ENCODE measurements at regions not wholly inside any gene's neighbourhood (a gene's known extent, or its start where the extent isn't known, plus 50 kb on each side); places are given as distances from the start of the nearest gene placed in this dataset.

DNA sequence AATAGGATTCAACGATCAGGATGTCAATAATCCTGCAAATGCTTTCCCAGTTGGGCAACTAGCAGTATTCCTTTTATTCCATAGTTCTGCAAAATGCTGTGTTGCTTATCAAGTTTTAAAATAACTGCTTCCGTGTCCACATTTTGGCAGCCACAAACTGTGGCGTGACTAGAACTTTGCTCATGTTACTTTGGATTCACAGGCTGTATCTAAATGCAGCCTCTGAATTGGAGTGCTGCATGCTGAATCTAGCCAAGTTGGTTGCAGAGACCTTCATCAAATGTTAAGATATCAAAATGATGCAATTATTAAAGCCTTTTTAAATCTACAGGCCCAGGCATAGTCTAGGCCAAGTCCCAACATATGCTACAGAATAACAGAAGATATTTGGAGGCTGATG is 249.2 kb downstream of the NR2F1-AS1 start:
- no peak overlapping the region for H3K4me3 Mint-ChIP-seq
- H3K27me3 Mint-ChIP-seq, result no peaks in the 10 kb centered on the region
- no peaks in the 10 kb centered on the region for H3K36me3 Mint-ChIP-seq (ENCODE audit: low read depth)
- no peaks in the 10 kb centered on the region for H3K4me1 Mint-ChIP-seq
- no peaks in the 10 kb centered on the region for H3K9me3 Mint-ChIP-seq
- H3K27ac Mint-ChIP-seq, result no peak overlapping the region
- POLR2A ChIA-PET, result no interaction called here
- DNase-seq, result no peak
- CTCF ChIA-PET, result no interaction called here

DNA sequence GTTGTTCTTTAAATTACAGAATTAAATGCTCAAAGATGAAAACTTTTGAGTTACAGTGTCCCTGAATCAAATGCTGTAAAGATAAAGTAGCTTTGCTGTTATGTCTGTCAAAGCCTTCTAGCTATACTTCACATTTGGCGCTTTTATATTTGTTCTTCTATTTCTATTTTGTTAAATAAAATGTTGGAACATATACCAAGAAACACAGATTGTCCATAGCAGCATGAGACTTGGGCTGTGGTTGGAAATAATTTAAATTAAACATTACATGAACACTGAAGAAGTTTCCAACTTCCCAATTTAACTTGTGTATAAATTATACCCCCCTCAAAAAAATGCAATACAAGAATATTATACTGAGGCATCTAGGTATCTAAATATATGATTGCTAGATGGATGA is 249.8 kb downstream of the NR2F1-AS1 start:
- ChIA-PET POLR2A (no interaction called here), CTCF (no interaction called here)
- no peaks in the 10 kb centered on the region for H3K9me3 Mint-ChIP-seq
- no peaks in the 10 kb centered on the region for H3K36me3 Mint-ChIP-seq (ENCODE audit: low read depth)
- no peaks in the 10 kb centered on the region for H3K27me3 Mint-ChIP-seq
- H3K4me1 Mint-ChIP-seq, result no peaks in the 10 kb centered on the region
- no peak for DNase-seq
- no peak overlapping the region for H3K4me3 Mint-ChIP-seq
- no peak overlapping the region for H3K27ac Mint-ChIP-seq

GRCh38 chr5:93330506-93330905 is 250.5 kb downstream of the NR2F1-AS1 start:
- ChIA-PET CTCF (no interaction called here), POLR2A (no interaction called here)
- Mint-ChIP-seq H3K27me3 (no peaks in the 10 kb centered on the region), H3K36me3 (ENCODE audit: low read depth) (no peaks in the 10 kb centered on the region), H3K4me3 (no peak overlapping the region), H3K4me1 (no peaks in the 10 kb centered on the region), H3K9me3 (no peaks in the 10 kb centered on the region), H3K27ac (no peak overlapping the region)
- DNase-seq, result no peak

- no peak for DNase-seq
- H3K9me3 Mint-ChIP-seq, result no peaks in the 10 kb centered on the region
- no peak overlapping the region for H3K27ac Mint-ChIP-seq
- H3K4me3 Mint-ChIP-seq, result no peak overlapping the region
- H3K4me1 Mint-ChIP-seq, result no peaks in the 10 kb centered on the region
- H3K27me3 Mint-ChIP-seq, result no peaks in the 10 kb centered on the region
- CTCF ChIA-PET, result no interaction called here
- POLR2A ChIA-PET, result no interaction called here
- H3K36me3 Mint-ChIP-seq (ENCODE audit: low read depth), result no peaks in the 10 kb centered on the region
Measured at GRCh38 chr5:93329756-93330155, 251.3 kb downstream of the NR2F1-AS1 start.

GRCh38 chr5:93328833-93329232 is 252.2 kb downstream of the NR2F1-AS1 start:
- Mint-ChIP-seq H3K4me3 (no peak overlapping the region), H3K27me3 (no peaks in the 10 kb centered on the region), H3K27ac (no peak overlapping the region), H3K9me3 (no peaks in the 10 kb centered on the region), H3K4me1 (no peaks in the 10 kb centered on the region), H3K36me3 (ENCODE audit: low read depth) (no peaks in the 10 kb centered on the region)
- DNase-seq, result no peak
- ChIA-PET POLR2A (no interaction called here), CTCF (no interaction called here)

GRCh38 chr5:93327605-93328004 is 253.4 kb downstream of the NR2F1-AS1 start:
- ChIA-PET CTCF (no interaction called here), POLR2A (no interaction called here)
- no peaks in the 10 kb centered on the region for H3K4me1 Mint-ChIP-seq
- no peak overlapping the region for H3K27ac Mint-ChIP-seq
- H3K4me3 Mint-ChIP-seq, result no peak overlapping the region
- H3K27me3 Mint-ChIP-seq, result no peaks in the 10 kb centered on the region
- DNase-seq, result no peak
- no peaks in the 10 kb centered on the region for H3K36me3 Mint-ChIP-seq (ENCODE audit: low read depth)
- no peaks in the 10 kb centered on the region for H3K9me3 Mint-ChIP-seq

- H3K4me3 Mint-ChIP-seq, result no peak overlapping the region
- no peaks in the 10 kb centered on the region for H3K4me1 Mint-ChIP-seq
- H3K36me3 Mint-ChIP-seq (ENCODE audit: low read depth), result no peaks in the 10 kb centered on the region
- no peaks in the 10 kb centered on the region for H3K27me3 Mint-ChIP-seq
- POLR2A ChIA-PET, result no interaction called here
- no peaks in the 10 kb centered on the region for H3K9me3 Mint-ChIP-seq
- H3K27ac Mint-ChIP-seq, result no peak overlapping the region
- no peak for DNase-seq
- CTCF ChIA-PET, result no interaction called here
Measured at GRCh38 chr5:93325946-93326345, 255.1 kb downstream of the NR2F1-AS1 start.

DNA sequence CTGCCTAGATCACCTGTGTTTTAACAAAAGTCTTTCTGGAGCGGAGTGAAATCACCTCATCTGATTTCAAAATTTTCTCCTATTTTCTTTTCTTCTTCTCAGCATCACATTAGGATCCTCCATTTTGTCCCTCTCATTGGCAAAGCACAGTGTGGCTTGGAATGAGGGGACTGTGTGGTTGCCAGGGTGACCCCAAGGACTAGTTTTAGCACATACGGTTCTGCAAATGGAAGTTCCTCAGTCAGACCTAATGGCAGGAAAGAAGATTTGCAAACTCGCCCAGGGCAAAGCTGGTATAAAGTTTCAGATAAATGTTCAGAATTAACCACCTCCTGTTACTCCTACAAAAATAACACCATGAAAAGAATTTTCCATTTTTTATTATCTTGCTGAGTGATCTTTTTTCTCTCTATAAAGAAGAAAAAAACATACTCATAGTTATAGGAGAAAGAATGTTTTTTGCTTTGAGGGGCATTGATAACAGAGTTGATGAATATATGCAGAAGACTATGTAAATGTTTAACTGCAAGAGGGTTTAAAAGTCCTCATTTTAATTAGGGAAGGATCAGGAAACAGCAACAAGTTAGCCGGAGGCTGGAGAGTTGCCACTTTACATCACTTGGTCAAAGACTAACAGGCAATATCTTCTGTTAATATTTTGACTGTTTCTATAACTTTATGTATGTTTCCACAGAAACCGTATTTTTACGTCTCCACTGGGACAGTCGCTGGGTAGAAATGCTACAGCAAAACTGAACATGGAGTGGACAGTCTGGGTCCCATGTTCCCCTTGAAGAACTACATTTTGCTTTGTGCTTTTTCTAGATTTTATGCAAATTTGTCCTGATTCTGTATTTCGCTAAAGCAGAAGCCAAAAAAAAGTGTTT is 257.8 kb downstream of the NR2F1-AS1 start:
- Mint-ChIP-seq H3K27me3 (no peaks in the 10 kb centered on the region), H3K36me3 (ENCODE audit: low read depth) (no peaks in the 10 kb centered on the region), H3K4me3 (no peak overlapping the region), H3K9me3 (no peaks in the 10 kb centered on the region), H3K27ac (no peak overlapping the region), H3K4me1 (no peaks in the 10 kb centered on the region)
- CTCF ChIA-PET, result no interaction called here
- DNase-seq, result no peak
- POLR2A ChIA-PET, result no interaction called here

DNA sequence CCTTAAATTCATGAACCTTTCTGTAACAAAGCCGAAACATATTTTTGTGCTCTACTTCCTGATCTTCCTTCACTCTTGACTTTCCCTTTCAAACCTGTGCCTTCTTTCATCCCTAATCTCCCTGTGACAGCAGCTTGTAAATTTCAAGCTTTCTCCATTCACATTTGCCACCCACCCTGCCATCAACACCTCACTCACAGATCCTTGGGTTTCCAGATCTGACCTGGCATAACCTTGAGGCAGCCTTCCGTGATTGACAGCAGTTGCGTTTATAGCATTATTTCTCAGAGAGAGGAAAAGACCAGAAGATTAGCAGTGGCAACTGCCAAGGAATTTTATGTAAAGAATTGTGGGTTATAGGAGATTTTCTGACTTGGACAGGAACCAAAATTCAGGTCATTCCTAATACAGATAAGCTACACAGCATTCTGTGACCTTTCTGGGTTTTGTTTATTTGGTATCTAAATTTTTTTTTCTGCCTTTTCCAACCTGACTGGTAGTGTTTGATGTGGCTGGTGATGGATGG is 260.0 kb downstream of the NR2F1-AS1 start:
- Mint-ChIP-seq H3K4me3 (no peak overlapping the region), H3K36me3 (ENCODE audit: low read depth) (no peaks in the 10 kb centered on the region), H3K27ac (no peak overlapping the region), H3K9me3 (no peaks in the 10 kb centered on the region), H3K4me1 (no peaks in the 10 kb centered on the region), H3K27me3 (no peaks in the 10 kb centered on the region)
- CTCF ChIA-PET, result no interaction called here
- POLR2A ChIA-PET, result no interaction called here
- DNase-seq, result no peak

GRCh38 chr5:93313672-93314071 is 267.3 kb downstream of the NR2F1-AS1 start:
- Mint-ChIP-seq H3K27ac (no peak overlapping the region), H3K36me3 (ENCODE audit: low read depth) (no peaks in the 10 kb centered on the region), H3K4me1 (no peaks in the 10 kb centered on the region), H3K9me3 (no peaks in the 10 kb centered on the region), H3K27me3 (no peaks in the 10 kb centered on the region), H3K4me3 (no peak overlapping the region)
- POLR2A ChIA-PET, result no interaction called here
- no peak for DNase-seq
- CTCF ChIA-PET, result no interaction called here

GRCh38 chr5:93311881-93312280 is 269.1 kb downstream of the NR2F1-AS1 start:
- no peak for DNase-seq
- Mint-ChIP-seq H3K4me1 (no peaks in the 10 kb centered on the region), H3K4me3 (no peak overlapping the region), H3K36me3 (ENCODE audit: low read depth) (no peaks in the 10 kb centered on the region), H3K27me3 (no peaks in the 10 kb centered on the region), H3K9me3 (no peaks in the 10 kb centered on the region), H3K27ac (no peak overlapping the region)
- ChIA-PET CTCF (no interaction called here), POLR2A (no interaction called here)

- Mint-ChIP-seq H3K36me3 (ENCODE audit: low read depth) (no peaks in the 10 kb centered on the region), H3K27me3 (no peaks in the 10 kb centered on the region), H3K4me1 (no peaks in the 10 kb centered on the region), H3K4me3 (no peak overlapping the region), H3K9me3 (no peaks in the 10 kb centered on the region), H3K27ac (no peak overlapping the region)
- POLR2A ChIA-PET, result no interaction called here
- CTCF ChIA-PET, result no interaction called here
- no peak for DNase-seq
Measured at GRCh38 chr5:93307557-93307956, 273.5 kb downstream of the NR2F1-AS1 start.

DNA sequence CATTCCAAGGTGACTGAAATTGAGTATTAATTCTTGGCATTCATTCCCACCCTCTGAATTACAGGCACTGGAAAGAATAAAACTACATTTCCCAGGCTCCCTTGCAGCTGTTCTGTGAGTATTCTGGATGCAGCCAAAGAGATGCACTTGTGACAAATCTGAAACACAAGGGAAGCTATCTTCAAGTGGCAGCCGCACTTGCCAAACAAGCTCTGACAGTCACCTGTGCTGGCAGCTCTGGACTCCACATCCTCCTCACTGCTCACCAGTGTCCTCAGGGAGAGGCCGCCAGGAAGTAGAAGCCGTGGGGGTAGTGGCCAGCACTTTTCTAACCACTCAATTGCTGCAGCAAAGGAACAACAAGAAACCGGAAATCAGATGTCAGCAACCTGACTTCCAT is 275.0 kb downstream of the NR2F1-AS1 start:
- CTCF ChIA-PET, result no interaction called here
- no peak overlapping the region for H3K27ac Mint-ChIP-seq
- H3K9me3 Mint-ChIP-seq, result no peaks in the 10 kb centered on the region
- H3K36me3 Mint-ChIP-seq (ENCODE audit: low read depth), result no peaks in the 10 kb centered on the region
- no peaks in the 10 kb centered on the region for H3K4me1 Mint-ChIP-seq
- no peak overlapping the region for H3K4me3 Mint-ChIP-seq
- H3K27me3 Mint-ChIP-seq, result no peaks in the 10 kb centered on the region
- POLR2A ChIA-PET, result no interaction called here
- DNase-seq, result no peak

Measured in activated CD4-positive, alpha-beta T cell treated with anti-CD3 and anti-CD28 coated beads, Interleukin-2, amount 10 ng/mL, durations not matched to agents 7 days and 5 days (primary cell).